ENCODE measurements at regions not wholly inside any gene's neighbourhood (a gene's known extent, or its start where the extent isn't known, plus 50 kb on each side); places are given as distances from the start of the nearest gene placed in this dataset.

DNA sequence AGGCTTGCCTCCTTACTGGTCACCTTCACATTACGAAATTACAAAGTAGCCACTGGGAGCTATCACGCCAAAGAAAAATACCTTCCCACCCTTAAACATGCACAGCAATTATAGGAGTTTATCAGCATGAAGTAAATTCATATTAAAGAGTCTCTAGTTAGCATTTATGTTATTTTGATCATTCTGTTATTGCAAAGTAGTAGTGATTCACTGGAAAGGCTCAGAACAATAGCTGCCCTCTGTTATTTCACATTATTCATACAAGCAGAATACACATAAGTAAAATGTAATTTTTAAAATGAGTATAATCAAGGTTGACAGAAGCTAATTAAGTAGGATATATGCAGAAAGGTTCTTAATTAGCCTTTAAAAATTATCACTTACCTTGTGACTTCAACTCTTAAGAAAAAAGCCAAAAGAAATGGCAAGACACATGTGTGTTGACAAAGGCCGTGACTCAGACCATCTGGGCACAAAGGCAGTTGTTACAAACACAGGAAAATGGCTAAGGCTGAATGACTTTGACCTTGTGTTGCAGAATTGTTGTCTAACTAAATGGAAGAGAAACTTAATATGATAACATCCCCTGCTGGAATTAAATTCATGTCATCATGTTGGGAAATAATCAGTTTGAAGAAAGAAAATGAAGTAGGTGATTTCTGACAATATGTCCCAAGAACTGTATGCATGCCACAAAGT lies 108.3 kb downstream of the ARL6IP6 start:
- Histone ChIP-seq H3K27ac (ENCODE audit: low read depth, low read length) (no peak overlapping the region), H3K4me3 (ENCODE audit: low read depth, low read length) (no peak overlapping the region), H3K27me3 (ENCODE audit: control insufficient read depth, insufficient read depth, low read length) (no peaks in the 10 kb centered on the region), H3K9me3 (ENCODE audit: control insufficient read depth, insufficient read depth, low read length) (no peaks in the 10 kb centered on the region)
- TF ChIP-seq, protein P1, sequence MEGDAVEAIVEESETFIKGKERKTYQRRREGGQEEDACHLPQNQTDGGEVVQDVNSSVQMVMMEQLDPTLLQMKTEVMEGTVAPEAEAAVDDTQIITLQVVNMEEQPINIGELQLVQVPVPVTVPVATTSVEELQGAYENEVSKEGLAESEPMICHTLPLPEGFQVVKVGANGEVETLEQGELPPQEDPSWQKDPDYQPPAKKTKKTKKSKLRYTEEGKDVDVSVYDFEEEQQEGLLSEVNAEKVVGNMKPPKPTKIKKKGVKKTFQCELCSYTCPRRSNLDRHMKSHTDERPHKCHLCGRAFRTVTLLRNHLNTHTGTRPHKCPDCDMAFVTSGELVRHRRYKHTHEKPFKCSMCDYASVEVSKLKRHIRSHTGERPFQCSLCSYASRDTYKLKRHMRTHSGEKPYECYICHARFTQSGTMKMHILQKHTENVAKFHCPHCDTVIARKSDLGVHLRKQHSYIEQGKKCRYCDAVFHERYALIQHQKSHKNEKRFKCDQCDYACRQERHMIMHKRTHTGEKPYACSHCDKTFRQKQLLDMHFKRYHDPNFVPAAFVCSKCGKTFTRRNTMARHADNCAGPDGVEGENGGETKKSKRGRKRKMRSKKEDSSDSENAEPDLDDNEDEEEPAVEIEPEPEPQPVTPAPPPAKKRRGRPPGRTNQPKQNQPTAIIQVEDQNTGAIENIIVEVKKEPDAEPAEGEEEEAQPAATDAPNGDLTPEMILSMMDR (IDR thresholded peaks at IDR 0.05; ENCODE audit: low read depth, low read length), result no peak
- no peak for DNase-seq (ENCODE audit: low read depth, low spot score)
- POLR2A ChIA-PET, result no interaction called here
- CTCF ChIA-PET, result interaction anchor here (1.4 to 2.8 kb wide), 2 partner anchors 35 to 85 kb away, joined by 5 to 10 read pairs; no protein-coding TSS in a partner anchor

DNA sequence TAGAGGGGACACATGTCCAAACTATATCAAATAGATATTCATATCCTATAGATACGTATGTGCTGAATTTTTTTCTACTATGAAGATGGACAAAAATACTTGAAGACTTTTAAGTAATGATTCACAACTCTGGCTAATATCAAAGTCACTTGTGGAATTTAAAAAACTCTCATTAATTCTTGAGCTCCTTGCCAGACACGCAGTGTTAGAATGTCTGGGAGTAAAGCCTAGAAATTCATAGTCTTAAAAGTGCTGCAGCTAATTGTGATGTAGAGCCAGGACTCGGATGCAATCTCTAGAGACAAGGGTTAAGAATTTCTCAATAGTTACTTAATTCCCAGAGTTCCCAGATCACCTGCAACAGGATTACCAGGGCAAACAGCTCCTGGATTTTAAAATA lies 107.4 kb downstream of the ARL6IP6 start:
- H3K27ac ChIP-seq (ENCODE audit: low read depth, low read length), result no peak overlapping the region
- ChIA-PET POLR2A (interaction anchor here (0.6 kb wide), 1 partner anchor 58 kb away, joined by 3 read pairs; no protein-coding TSS in a partner anchor), CTCF (interaction anchor here (1.4 to 2.8 kb wide), 2 partner anchors 36 to 84 kb away, joined by 5 to 10 read pairs; no protein-coding TSS in a partner anchor)
- no peak for DNase-seq (ENCODE audit: low read depth, low spot score)
- H3K27me3 ChIP-seq (ENCODE audit: control insufficient read depth, insufficient read depth, low read length), result no peaks in the 10 kb centered on the region
- TF ChIP-seq, protein P1 (IDR thresholded peaks at IDR 0.05; ENCODE audit: low read depth, low read length), result no peak
- no peaks in the 10 kb centered on the region for H3K9me3 ChIP-seq (ENCODE audit: control insufficient read depth, insufficient read depth, low read length)
- H3K4me3 ChIP-seq (ENCODE audit: low read depth, low read length), result no peak overlapping the region

DNA sequence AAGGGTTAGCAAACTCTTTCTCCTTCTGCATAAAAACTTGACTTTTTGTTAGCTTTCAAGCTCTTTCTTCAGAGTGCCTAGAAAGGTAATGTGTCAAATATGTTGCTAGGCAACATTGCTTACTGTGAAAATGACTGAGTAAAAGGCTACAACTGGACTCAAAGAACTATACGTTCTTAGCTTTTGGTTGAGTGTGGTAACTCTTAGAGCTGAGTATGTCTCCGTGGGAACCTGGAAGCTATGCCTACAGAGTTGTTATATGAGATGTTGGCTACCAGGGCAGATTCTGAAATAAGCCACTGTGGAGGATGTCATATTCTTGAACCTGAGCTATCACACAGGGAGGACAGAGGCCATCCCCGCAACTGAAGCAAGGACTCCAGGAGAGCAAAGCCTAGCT lies 105.5 kb downstream of the ARL6IP6 start:
- TF ChIP-seq, protein P1 (IDR thresholded peaks at IDR 0.05; ENCODE audit: low read depth, low read length), result no peak
- DNase-seq (ENCODE audit: low read depth, low spot score), result no peak
- Histone ChIP-seq H3K9me3 (ENCODE audit: control insufficient read depth, insufficient read depth, low read length) (no peaks in the 10 kb centered on the region), H3K4me3 (ENCODE audit: low read depth, low read length) (no peak overlapping the region), H3K27ac (ENCODE audit: low read depth, low read length) (no peak overlapping the region), H3K27me3 (ENCODE audit: control insufficient read depth, insufficient read depth, low read length) (no peaks in the 10 kb centered on the region)
- ChIA-PET CTCF (no interaction called here), POLR2A (no interaction called here)

DNA sequence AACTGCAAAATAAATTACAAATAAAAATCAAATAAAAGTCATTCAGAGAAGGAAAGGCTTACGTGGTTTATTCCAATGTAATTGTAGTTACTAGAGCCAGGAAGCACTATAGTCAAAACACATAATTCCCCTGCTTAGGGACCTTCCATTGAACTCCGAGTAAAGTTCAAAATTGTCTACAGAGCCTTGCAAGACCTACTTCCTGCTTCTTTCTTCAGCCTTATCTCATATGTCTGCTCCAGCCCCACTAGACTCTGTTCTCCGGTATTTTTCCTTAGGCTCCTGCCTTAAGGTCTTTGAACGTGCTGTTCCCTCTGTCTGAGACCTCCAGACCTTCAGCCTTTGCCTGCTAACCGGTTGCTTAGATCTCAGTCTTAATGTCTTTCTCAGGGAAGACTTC lies 104.3 kb downstream of the ARL6IP6 start:
- ChIA-PET POLR2A (no interaction called here), CTCF (no interaction called here)
- H3K4me3 ChIP-seq (ENCODE audit: low read depth, low read length), result no peak overlapping the region
- no peaks in the 10 kb centered on the region for H3K9me3 ChIP-seq (ENCODE audit: control insufficient read depth, insufficient read depth, low read length)
- no peak for DNase-seq (ENCODE audit: low read depth, low spot score)
- TF ChIP-seq, protein P1 (IDR thresholded peaks at IDR 0.05; ENCODE audit: low read depth, low read length), result no peak
- H3K27me3 ChIP-seq (ENCODE audit: control insufficient read depth, insufficient read depth, low read length), result no peaks in the 10 kb centered on the region
- no peak overlapping the region for H3K27ac ChIP-seq (ENCODE audit: low read depth, low read length)

DNA sequence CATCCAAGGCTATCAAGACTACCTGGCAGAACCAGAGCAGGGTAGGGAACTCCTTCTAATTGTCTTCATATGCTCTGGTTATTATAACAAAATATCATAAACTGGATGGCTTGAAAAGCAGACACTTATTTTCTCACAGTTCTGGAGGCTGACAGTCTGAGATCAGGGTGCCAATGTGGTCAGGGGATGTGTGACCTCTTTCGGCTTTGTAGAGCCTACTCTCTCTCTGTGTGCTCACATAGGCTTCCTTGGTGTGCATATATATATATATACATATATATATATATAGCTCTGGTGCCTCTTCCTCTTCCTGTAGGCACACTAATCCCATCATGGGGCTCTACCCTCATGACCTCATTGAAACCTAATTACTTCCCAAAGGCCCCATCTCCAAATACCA lies 101.6 kb downstream of the ARL6IP6 start:
- ChIA-PET CTCF (no interaction called here), POLR2A (no interaction called here)
- TF ChIP-seq, protein P1 (IDR thresholded peaks at IDR 0.05; ENCODE audit: low read depth, low read length), result no peak
- H3K27me3 ChIP-seq (ENCODE audit: control insufficient read depth, insufficient read depth, low read length), result no peaks in the 10 kb centered on the region
- no peak for DNase-seq (ENCODE audit: low read depth, low spot score)
- no peak overlapping the region for H3K4me3 ChIP-seq (ENCODE audit: low read depth, low read length)
- no peaks in the 10 kb centered on the region for H3K9me3 ChIP-seq (ENCODE audit: control insufficient read depth, insufficient read depth, low read length)
- H3K27ac ChIP-seq (ENCODE audit: low read depth, low read length), result no peak overlapping the region

Measured in AG04450 (cell line).